Ishikawa (cell line): ENCODE measurements at regions not wholly inside any gene's neighbourhood (a gene's known extent, or its start where the extent isn't known, plus 50 kb on each side); places are given as distances from the start of the nearest gene placed in this dataset.

Experiments used
- CEBPB ChIP-seq: IDR thresholded peaks from 2 replicates; pipeline ENCODE4 v1.6.1; 2012
- CREB1 ChIP-seq: IDR thresholded peaks from 2 replicates; pipeline ENCODE4 v1.6.1; 2012; ENCODE audit warnings: low read depth
- FOXM1 ChIP-seq: IDR thresholded peaks from 2 replicates; pipeline ENCODE4 v1.6.1; 2012; ENCODE audit warnings: low read depth, borderline replicate concordance
- RAD21 ChIP-seq: IDR thresholded peaks from 2 replicates; pipeline ENCODE4 v1.6.1; 2012; ENCODE audit warnings: low read depth
- TAF1 ChIP-seq: IDR thresholded peaks from 2 replicates; pipeline ENCODE4 v1.6.1; 2012; ENCODE audit warnings: low read depth, mild to moderate bottlenecking
- TCF12 ChIP-seq: IDR thresholded peaks from 2 replicates; pipeline ENCODE4 v1.6.1; 2012; ENCODE audit warnings: low read depth
- TEAD4 ChIP-seq: IDR thresholded peaks from 2 replicates; pipeline ENCODE4 v1.6.1; 2012
- YY1 ChIP-seq: IDR thresholded peaks from 2 replicates; pipeline ENCODE4 v1.6.1; 2012; ENCODE audit warnings: low read depth
- TF ChIP-seq, protein P1 (sequence below): IDR thresholded peaks from 2 replicates; pipeline ENCODE4 v1.6.1; 2012; ENCODE audit warnings: low read depth, mild to moderate bottlenecking
- TF ChIP-seq, protein P2 (sequence below): IDR thresholded peaks from 2 replicates; pipeline ENCODE4 v1.6.1; 2012
- TF ChIP-seq, protein P3 (sequence below): IDR thresholded peaks from 2 replicates; pipeline ENCODE4 v1.6.1; 2012

DNA sequence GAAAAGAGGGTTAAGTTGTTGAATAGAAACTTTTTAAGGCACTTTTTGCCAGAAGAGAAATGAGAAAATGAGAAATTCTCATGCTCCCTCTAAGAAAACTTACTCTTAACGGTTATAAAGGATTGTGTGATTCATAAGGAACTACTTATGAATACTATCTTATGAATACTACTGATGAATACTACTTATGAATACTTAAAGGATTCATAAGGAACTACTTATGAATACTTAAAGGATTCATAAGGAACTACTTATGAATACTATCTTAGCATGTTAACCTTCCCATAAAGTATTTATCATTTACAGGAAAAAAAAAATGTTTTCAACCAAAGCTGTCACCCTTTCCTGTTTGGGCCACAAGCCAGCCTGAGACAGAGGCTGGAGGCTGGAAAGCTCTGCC, 53.1 kb upstream of the UCN3 start:
- TF ChIP-seq YY1 (no peak), TAF1 (no peak), CEBPB (no peak), TEAD4 (no peak)
- TF ChIP-seq, protein P1, sequence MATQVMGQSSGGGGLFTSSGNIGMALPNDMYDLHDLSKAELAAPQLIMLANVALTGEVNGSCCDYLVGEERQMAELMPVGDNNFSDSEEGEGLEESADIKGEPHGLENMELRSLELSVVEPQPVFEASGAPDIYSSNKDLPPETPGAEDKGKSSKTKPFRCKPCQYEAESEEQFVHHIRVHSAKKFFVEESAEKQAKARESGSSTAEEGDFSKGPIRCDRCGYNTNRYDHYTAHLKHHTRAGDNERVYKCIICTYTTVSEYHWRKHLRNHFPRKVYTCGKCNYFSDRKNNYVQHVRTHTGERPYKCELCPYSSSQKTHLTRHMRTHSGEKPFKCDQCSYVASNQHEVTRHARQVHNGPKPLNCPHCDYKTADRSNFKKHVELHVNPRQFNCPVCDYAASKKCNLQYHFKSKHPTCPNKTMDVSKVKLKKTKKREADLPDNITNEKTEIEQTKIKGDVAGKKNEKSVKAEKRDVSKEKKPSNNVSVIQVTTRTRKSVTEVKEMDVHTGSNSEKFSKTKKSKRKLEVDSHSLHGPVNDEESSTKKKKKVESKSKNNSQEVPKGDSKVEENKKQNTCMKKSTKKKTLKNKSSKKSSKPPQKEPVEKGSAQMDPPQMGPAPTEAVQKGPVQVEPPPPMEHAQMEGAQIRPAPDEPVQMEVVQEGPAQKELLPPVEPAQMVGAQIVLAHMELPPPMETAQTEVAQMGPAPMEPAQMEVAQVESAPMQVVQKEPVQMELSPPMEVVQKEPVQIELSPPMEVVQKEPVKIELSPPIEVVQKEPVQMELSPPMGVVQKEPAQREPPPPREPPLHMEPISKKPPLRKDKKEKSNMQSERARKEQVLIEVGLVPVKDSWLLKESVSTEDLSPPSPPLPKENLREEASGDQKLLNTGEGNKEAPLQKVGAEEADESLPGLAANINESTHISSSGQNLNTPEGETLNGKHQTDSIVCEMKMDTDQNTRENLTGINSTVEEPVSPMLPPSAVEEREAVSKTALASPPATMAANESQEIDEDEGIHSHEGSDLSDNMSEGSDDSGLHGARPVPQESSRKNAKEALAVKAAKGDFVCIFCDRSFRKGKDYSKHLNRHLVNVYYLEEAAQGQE: no peak

DNA sequence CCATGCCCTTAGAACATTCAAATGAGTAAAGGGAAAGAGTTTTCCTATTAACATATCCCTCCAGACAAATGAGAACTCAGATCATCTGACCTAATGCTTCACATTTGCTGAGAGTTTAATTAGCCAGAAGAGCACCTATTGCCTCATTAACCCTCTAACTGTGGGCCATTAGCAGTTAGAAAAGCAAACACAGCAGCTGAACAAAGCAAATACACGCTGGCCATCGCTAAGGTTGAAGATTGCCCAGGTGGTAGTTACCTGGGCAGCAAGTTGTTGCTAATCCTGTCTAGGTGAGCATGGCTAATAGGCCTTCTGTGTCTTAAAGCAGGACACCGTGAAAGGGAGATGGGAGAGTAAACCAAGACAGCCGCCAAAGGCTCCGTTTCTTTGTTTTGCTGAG, 49.9 kb upstream of the UCN3 start:
- TF ChIP-seq TCF12 (no peak), TEAD4 (no peak), TAF1 (no peak), CEBPB (no peak), CREB1 (no peak), FOXM1 (no peak), RAD21 (no peak)
- TF ChIP-seq, protein P2, sequence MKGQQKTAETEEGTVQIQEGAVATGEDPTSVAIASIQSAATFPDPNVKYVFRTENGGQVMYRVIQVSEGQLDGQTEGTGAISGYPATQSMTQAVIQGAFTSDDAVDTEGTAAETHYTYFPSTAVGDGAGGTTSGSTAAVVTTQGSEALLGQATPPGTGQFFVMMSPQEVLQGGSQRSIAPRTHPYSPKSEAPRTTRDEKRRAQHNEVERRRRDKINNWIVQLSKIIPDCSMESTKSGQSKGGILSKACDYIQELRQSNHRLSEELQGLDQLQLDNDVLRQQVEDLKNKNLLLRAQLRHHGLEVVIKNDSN: no peak
- TF ChIP-seq, protein P3, sequence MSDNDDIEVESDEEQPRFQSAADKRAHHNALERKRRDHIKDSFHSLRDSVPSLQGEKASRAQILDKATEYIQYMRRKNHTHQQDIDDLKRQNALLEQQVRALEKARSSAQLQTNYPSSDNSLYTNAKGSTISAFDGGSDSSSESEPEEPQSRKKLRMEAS: no peak
